SK-N-SH (cell line): ENCODE measurements at regions not wholly inside any gene's neighbourhood (a gene's known extent, or its start where the extent isn't known, plus 50 kb on each side); places are given as distances from the start of the nearest gene placed in this dataset.

Experiments
- CTCF ChIA-PET: fragments of 300-600, 350-600 bp; formaldehyde crosslinking; extraction: SDS; loops from one replicate; lab custom pipeline; 2021; lab: Yijun Ruan, JAX
- POLR2A ChIA-PET: fragments of 350-600 bp; sonication (Branson Sonifier 250); formaldehyde crosslinking; extraction: SDS; loops from one replicate; lab custom pipeline; 2020; ENCODE audit warnings: antibody characterized with exemption, inconsistent platforms; lab: Yijun Ruan, JAX
- DNase-seq: peaks from one replicate; pipeline ENCODE4 v3.0.0; 2012
- H2AFZ ChIP-seq: fragments of 200-600 bp; sonication (generic); 2 replicates; pipeline ENCODE4 v1.8.1; 2016; ENCODE audit warnings: antibody characterized with exemption, mild to moderate bottlenecking, low read depth
- H3F3A ChIP-seq: fragments of 200-600 bp; sonication (generic); replicated peaks from 2 replicates; pipeline ENCODE3; 2016; ENCODE audit warnings: antibody characterized with exemption, mild to moderate bottlenecking; ENCODE audit not compliant: insufficient read depth
- H3K27ac ChIP-seq, 2 experiments: fragments of 200-500 bp in 1 of 2; fragments of 200-600 bp in 1 of 2; sonication (Bioruptor generic) in 1 of 2; sonication (generic), shearing (Covaris generic) in 1 of 2; 2 replicates each; pipeline versions ENCODE4 v1.5.1 to v1.6.1; 2014 to 2016; ENCODE audit warnings: low read depth in 2 of 2, inconsistent platforms in 1 of 2, low read length in 1 of 2, mild to moderate bottlenecking in 1 of 2, mixed read lengths in 1 of 2
- H3K27me3 ChIP-seq: fragments of 200-600 bp; sonication (generic), shearing (Covaris generic); 2 replicates; pipeline ENCODE4 v1.6.1; 2016; ENCODE audit warnings: mixed run types; ENCODE audit not compliant: insufficient read depth
- H3K36me3 ChIP-seq, 2 experiments: fragments of 200-500 bp in 1 of 2; fragments of 200-600 bp in 1 of 2; sonication (Bioruptor generic) in 1 of 2; sonication (generic) in 1 of 2; replicated peaks in 1 of 2; 2 replicates each; pipeline versions ENCODE3 to v1.5.1; 2014 to 2016; ENCODE audit warnings: low read length in 1 of 2, mild to moderate bottlenecking in 1 of 2; ENCODE audit not compliant: insufficient read depth in 2 of 2, control insufficient read depth in 1 of 2
- H3K4me1 ChIP-seq, 2 experiments: fragments of 200-500 bp in 1 of 2; fragments of 200-600 bp in 1 of 2; sonication (Bioruptor generic) in 1 of 2; sonication (generic), shearing (Covaris generic) in 1 of 2; 2 replicates each; pipeline versions ENCODE4 v1.5.1 to v1.6.1; 2014 to 2016; ENCODE audit warnings: low read depth in 1 of 2, low read length in 1 of 2, mixed run types in 1 of 2; ENCODE audit not compliant: insufficient read depth in 2 of 2, control insufficient read depth in 1 of 2
- H3K4me2 ChIP-seq: fragments of 200-600 bp; sonication (generic), shearing (Covaris generic); 2 replicates; pipeline ENCODE4 v1.6.1; 2017; ENCODE audit warnings: mixed run types
- H3K4me3 ChIP-seq, 2 experiments: fragments of 200-500 bp in 1 of 2; fragments of 200-600 bp in 1 of 2; sonication (Bioruptor generic) in 1 of 2; sonication (generic), shearing (Covaris generic) in 1 of 2; 2 replicates each; pipeline versions ENCODE4 v1.5.1 to v1.8.1; 2014 to 2016; ENCODE audit warnings: low read depth in 2 of 2, inconsistent platforms in 1 of 2, low read length in 1 of 2, mild to moderate bottlenecking in 1 of 2, mixed read lengths in 1 of 2, moderate library complexity in 1 of 2
- H3K79me2 ChIP-seq: fragments of 200-600 bp; sonication (generic); 2 replicates; pipeline ENCODE4 v1.8.1; 2017; ENCODE audit warnings: mild to moderate bottlenecking; ENCODE audit not compliant: insufficient read depth
- H3K9ac ChIP-seq: fragments of 200-600 bp; sonication (generic); 2 replicates; pipeline ENCODE4 v1.6.1; 2017; ENCODE audit warnings: mixed run types
- H3K9me2 ChIP-seq: fragments of 200-600 bp; sonication (generic); 2 replicates; pipeline ENCODE4 v1.6.1; 2017; ENCODE audit warnings: mixed run types
- H3K9me3 ChIP-seq: fragments of 200-600 bp; sonication (generic); 2 replicates; pipeline ENCODE4 v1.6.1; 2017; ENCODE audit warnings: mixed run types, mild to moderate bottlenecking, moderate library complexity
- H4K20me1 ChIP-seq: fragments of 200-600 bp; sonication (generic); 2 replicates; pipeline ENCODE4 v1.6.1; 2017; ENCODE audit warnings: mild to moderate bottlenecking, mixed run types; ENCODE audit not compliant: insufficient read depth
- CHD2 ChIP-seq: fragments of 150-350 bp; IDR thresholded peaks from 2 replicates; pipeline ENCODE4 v1.6.1; 2018; ENCODE audit warnings: low read length; ENCODE audit not compliant: partially characterized antibody
- ELF1 ChIP-seq: IDR thresholded peaks from 2 replicates; pipeline ENCODE4 v1.4.0; 2012
- EP300 ChIP-seq, 2 experiments: IDR thresholded peaks; 2 replicates each; pipeline versions ENCODE4 v1.4.0 to v1.6.1; 2012; ENCODE audit warnings: borderline replicate concordance in 1 of 2, low read depth in 1 of 2, low read length in 1 of 2
- EZH2phosphoT487 ChIP-seq: fragments of 200-600 bp; sonication (generic); IDR thresholded peaks from 2 replicates; pipeline ENCODE4 v1.6.1; 2017; ENCODE audit warnings: low read depth, mixed run types, mild to moderate bottlenecking, antibody characterized with exemption, moderate library complexity, borderline replicate concordance
- GABPA ChIP-seq: IDR thresholded peaks from 2 replicates; pipeline ENCODE4 v1.4.0; 2012; ENCODE audit warnings: low read depth, mild to moderate bottlenecking
- GATA2 ChIP-seq: sonication (generic); formaldehyde crosslinking; IDR thresholded peaks from 2 replicates; pipeline ENCODE4 v1.5.0; 2020; ENCODE audit warnings: mild to moderate bottlenecking, missing genetic modification reagents
- MXI1 ChIP-seq: IDR thresholded peaks from 2 replicates; pipeline ENCODE4 v1.6.1; 2012; ENCODE audit warnings: mild to moderate bottlenecking, low read depth, low read length, improper control_type of control experiment
- NFIC ChIP-seq: IDR thresholded peaks from 2 replicates; pipeline ENCODE4 v1.4.0; 2012; ENCODE audit warnings: borderline replicate concordance
- POLR2AphosphoS5 ChIP-seq: IDR thresholded peaks from 2 replicates; pipeline ENCODE4 v1.6.1; 2012; ENCODE audit warnings: low read depth, low read length
- RAD21 ChIP-seq: IDR thresholded peaks from 2 replicates; pipeline ENCODE4 v1.6.1; 2012; ENCODE audit warnings: mild to moderate bottlenecking, low read length
- RXRA ChIP-seq: IDR thresholded peaks from 2 replicates; pipeline ENCODE4 v1.4.0; 2012; ENCODE audit warnings: low read depth, mild to moderate bottlenecking, borderline replicate concordance
- SMC3 ChIP-seq: IDR thresholded peaks from 2 replicates; pipeline ENCODE4 v1.6.1; 2012; ENCODE audit warnings: low read depth, low read length, improper control_type of control experiment
- TCF12 ChIP-seq: IDR thresholded peaks from 2 replicates; pipeline ENCODE4 v1.4.0; 2012
- YY1 ChIP-seq: IDR thresholded peaks from 2 replicates; pipeline ENCODE4 v1.4.0; 2012; ENCODE audit warnings: low read depth, mild to moderate bottlenecking
- WGBS: methylation state at CpG from one replicate; pipeline ENCODE4 v1.1.6; 2017; ENCODE audit warnings: low lambda C conversion rate; 5-methylcytosine and 5-hydroxymethylcytosine counted together
- TF ChIP-seq, protein P1 (sequence below): fragments of 150-350 bp; IDR thresholded peaks from 2 replicates; pipeline ENCODE4 v1.6.1; 2017; ENCODE audit warnings: antibody characterized with exemption, low read length, low read depth, borderline replicate concordance
- TF ChIP-seq, protein P2 (sequence below): fragments of 150-350 bp; IDR thresholded peaks from 2 replicates; pipeline ENCODE4 v1.6.1; 2016; ENCODE audit warnings: mild to moderate bottlenecking, low read depth, low read length
- TF ChIP-seq, protein P3 (sequence below): IDR thresholded peaks from 2 replicates; pipeline ENCODE4 v1.4.0; 2012; ENCODE audit warnings: low read depth, borderline replicate concordance
- TF ChIP-seq, protein P4 (sequence below): IDR thresholded peaks from 2 replicates; pipeline ENCODE4; 2012
- TF ChIP-seq, protein P5 (sequence below): fragments of 200-600 bp; sonication (generic); IDR thresholded peaks from 2 replicates; pipeline ENCODE4 v1.6.1; 2017; ENCODE audit warnings: antibody characterized with exemption, mild to moderate bottlenecking, moderate library complexity
- TF ChIP-seq, protein P6 (sequence below): IDR thresholded peaks from 2 replicates; pipeline ENCODE4 v1.6.1; 2012; ENCODE audit warnings: mild to moderate bottlenecking, low read depth, low read length, moderate library complexity

DNA sequence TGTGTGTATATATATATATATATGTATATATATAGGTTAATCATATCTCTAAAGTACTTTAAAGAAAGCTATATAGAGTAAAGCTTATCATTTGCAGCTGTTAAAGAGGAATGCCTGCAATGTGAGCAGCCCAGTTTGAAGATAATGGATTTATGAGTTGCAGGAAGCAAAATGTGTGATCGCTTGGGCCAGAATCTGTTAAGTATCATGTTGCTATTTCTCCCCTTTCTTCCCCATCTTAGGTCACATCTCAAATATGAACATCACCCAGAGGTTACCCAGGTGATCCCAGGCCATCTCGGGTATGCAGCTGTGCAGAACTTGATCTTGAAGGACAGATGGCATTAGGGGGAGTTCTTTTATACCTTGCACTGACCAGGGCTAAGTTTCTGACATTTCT lies 316.5 kb downstream of the MTX2 start:
- H3K36me3 ChIP-seq: no peaks in the 10 kb centered on the region
- H3K4me2 ChIP-seq: no peak overlapping the region
- H3K9ac ChIP-seq: no peak overlapping the region
- peaks cover 23 to 28% of the 10 kb centered on the region in 2 experiments; a peak in 3 of 4 replicates for H3K4me1 ChIP-seq
- peak overlapping the region in 1 of 2 experiments; percentile 65; a peak in 2 of 4 replicates for H3K27ac ChIP-seq
- H3K9me3 ChIP-seq: no peaks in the 10 kb centered on the region
- no peak overlapping the region for H2AFZ ChIP-seq
- no peaks in the 10 kb centered on the region for H3K79me2 ChIP-seq
- DNase-seq: no peak
- no peaks in the 10 kb centered on the region for H3K9me2 ChIP-seq
- ChIA-PET POLR2A (interaction anchor here (1.0 to 1.8 kb wide), 2 partner anchors 11 to 51 kb away, joined by 5 to 6 read pairs; no protein-coding TSS in a partner anchor), CTCF (interaction anchor here (0.7 to 2.8 kb wide), 9 partner anchors 11 to 459 kb away, joined by 3 to 10 read pairs (median 4); no protein-coding TSS in a partner anchor)
- no peaks in the 10 kb centered on the region for H3K27me3 ChIP-seq
- WGBS: 72% methylated on average over 2 of the region's 2 CpGs
- no peaks in the 10 kb centered on the region for H4K20me1 ChIP-seq
- no peak overlapping the region for H3K4me3 ChIP-seq
- peaks cover 30% of the 10 kb centered on the region for H3F3A ChIP-seq
- TF ChIP-seq, protein P1, sequence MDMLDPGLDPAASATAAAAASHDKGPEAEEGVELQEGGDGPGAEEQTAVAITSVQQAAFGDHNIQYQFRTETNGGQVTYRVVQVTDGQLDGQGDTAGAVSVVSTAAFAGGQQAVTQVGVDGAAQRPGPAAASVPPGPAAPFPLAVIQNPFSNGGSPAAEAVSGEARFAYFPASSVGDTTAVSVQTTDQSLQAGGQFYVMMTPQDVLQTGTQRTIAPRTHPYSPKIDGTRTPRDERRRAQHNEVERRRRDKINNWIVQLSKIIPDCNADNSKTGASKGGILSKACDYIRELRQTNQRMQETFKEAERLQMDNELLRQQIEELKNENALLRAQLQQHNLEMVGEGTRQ: no peak
- TF ChIP-seq, protein P2, sequence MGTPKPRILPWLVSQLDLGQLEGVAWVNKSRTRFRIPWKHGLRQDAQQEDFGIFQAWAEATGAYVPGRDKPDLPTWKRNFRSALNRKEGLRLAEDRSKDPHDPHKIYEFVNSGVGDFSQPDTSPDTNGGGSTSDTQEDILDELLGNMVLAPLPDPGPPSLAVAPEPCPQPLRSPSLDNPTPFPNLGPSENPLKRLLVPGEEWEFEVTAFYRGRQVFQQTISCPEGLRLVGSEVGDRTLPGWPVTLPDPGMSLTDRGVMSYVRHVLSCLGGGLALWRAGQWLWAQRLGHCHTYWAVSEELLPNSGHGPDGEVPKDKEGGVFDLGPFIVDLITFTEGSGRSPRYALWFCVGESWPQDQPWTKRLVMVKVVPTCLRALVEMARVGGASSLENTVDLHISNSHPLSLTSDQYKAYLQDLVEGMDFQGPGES: no peak
- TF ChIP-seq SMC3 (no peak), NFIC (no peak), EP300 (IDR thresholded peaks at IDR 0.05; ENCODE audit: borderline replicate concordance in 1 of 2, low read depth in 1 of 2, low read length in 1 of 2) (no peak), RXRA (no peak), CHD2 (no peak), YY1 (no peak), TCF12 (no peak), ELF1 (no peak), GATA2 (CRISPR knock-in tag) (no peak), POLR2AphosphoS5 (no peak), MXI1 (no peak), EZH2phosphoT487 (no peak), GABPA (no peak), RAD21 (no peak)
- TF ChIP-seq, protein P3, sequence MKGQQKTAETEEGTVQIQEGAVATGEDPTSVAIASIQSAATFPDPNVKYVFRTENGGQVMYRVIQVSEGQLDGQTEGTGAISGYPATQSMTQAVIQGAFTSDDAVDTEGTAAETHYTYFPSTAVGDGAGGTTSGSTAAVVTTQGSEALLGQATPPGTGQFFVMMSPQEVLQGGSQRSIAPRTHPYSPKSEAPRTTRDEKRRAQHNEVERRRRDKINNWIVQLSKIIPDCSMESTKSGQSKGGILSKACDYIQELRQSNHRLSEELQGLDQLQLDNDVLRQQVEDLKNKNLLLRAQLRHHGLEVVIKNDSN: no peak
- TF ChIP-seq, protein P4, sequence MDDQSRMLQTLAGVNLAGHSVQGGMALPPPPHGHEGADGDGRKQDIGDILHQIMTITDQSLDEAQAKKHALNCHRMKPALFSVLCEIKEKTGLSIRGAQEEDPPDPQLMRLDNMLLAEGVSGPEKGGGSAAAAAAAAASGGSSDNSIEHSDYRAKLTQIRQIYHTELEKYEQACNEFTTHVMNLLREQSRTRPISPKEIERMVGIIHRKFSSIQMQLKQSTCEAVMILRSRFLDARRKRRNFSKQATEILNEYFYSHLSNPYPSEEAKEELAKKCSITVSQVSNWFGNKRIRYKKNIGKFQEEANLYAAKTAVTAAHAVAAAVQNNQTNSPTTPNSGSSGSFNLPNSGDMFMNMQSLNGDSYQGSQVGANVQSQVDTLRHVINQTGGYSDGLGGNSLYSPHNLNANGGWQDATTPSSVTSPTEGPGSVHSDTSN: no peak
- TF ChIP-seq, protein P5, sequence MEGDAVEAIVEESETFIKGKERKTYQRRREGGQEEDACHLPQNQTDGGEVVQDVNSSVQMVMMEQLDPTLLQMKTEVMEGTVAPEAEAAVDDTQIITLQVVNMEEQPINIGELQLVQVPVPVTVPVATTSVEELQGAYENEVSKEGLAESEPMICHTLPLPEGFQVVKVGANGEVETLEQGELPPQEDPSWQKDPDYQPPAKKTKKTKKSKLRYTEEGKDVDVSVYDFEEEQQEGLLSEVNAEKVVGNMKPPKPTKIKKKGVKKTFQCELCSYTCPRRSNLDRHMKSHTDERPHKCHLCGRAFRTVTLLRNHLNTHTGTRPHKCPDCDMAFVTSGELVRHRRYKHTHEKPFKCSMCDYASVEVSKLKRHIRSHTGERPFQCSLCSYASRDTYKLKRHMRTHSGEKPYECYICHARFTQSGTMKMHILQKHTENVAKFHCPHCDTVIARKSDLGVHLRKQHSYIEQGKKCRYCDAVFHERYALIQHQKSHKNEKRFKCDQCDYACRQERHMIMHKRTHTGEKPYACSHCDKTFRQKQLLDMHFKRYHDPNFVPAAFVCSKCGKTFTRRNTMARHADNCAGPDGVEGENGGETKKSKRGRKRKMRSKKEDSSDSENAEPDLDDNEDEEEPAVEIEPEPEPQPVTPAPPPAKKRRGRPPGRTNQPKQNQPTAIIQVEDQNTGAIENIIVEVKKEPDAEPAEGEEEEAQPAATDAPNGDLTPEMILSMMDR: no peak
- TF ChIP-seq, protein P6, sequence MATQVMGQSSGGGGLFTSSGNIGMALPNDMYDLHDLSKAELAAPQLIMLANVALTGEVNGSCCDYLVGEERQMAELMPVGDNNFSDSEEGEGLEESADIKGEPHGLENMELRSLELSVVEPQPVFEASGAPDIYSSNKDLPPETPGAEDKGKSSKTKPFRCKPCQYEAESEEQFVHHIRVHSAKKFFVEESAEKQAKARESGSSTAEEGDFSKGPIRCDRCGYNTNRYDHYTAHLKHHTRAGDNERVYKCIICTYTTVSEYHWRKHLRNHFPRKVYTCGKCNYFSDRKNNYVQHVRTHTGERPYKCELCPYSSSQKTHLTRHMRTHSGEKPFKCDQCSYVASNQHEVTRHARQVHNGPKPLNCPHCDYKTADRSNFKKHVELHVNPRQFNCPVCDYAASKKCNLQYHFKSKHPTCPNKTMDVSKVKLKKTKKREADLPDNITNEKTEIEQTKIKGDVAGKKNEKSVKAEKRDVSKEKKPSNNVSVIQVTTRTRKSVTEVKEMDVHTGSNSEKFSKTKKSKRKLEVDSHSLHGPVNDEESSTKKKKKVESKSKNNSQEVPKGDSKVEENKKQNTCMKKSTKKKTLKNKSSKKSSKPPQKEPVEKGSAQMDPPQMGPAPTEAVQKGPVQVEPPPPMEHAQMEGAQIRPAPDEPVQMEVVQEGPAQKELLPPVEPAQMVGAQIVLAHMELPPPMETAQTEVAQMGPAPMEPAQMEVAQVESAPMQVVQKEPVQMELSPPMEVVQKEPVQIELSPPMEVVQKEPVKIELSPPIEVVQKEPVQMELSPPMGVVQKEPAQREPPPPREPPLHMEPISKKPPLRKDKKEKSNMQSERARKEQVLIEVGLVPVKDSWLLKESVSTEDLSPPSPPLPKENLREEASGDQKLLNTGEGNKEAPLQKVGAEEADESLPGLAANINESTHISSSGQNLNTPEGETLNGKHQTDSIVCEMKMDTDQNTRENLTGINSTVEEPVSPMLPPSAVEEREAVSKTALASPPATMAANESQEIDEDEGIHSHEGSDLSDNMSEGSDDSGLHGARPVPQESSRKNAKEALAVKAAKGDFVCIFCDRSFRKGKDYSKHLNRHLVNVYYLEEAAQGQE: no peak
